Stomach (tissue), 4 donors: ENCODE measurements at regions not wholly inside any gene's neighbourhood (a gene's known extent, or its start where the extent isn't known, plus 50 kb on each side); places are given as distances from the start of the nearest gene placed in this dataset.

Experiments used
- CTCF ChIP-seq, 7 experiments: fragments of 450-650 bp in 4 of 7; fragments of 200-600 bp in 3 of 7; sonication (generic) in 3 of 7; IDR thresholded peaks; one replicate each; pipeline ENCODE4 v1.5.1; 2016 to 2019; ENCODE audit warnings: antibody characterized with exemption in 7 of 7, control low read depth in 2 of 7, mild to moderate bottlenecking in 1 of 7
- EP300 ChIP-seq: sonication (generic); formaldehyde crosslinking; IDR thresholded peaks from one replicate; pipeline ENCODE4 v1.6.1; 2017; ENCODE audit warnings: antibody characterized with exemption
- POLR2A ChIP-seq, 4 donors: fragments of 450-650 bp; IDR thresholded peaks; one replicate each; pipeline ENCODE4 v1.6.1; 2016; ENCODE audit warnings: antibody characterized with exemption in 4 of 4, control low read depth in 2 of 4, mild to moderate bottlenecking in 1 of 4, moderate library complexity in 1 of 4
- POLR2AphosphoS5 ChIP-seq, 3 donors: sonication (generic); formaldehyde crosslinking; IDR thresholded peaks; one replicate each; pipeline ENCODE4 v1.6.1; 2016; ENCODE audit warnings: antibody characterized with exemption in 3 of 3

GRCh38 chr6:55950071-55950814 is 74.9 kb upstream of the BMP5 start:
- no peak for TF ChIP-seq CTCF (IDR thresholded peaks at IDR 0.05)
- no peak for TF ChIP-seq POLR2A (IDR thresholded peaks at IDR 0.05)
- no peak for TF ChIP-seq POLR2AphosphoS5 (IDR thresholded peaks at IDR 0.05)
- no peak for TF ChIP-seq EP300
